GM12878 (cell line): ENCODE measurements at regions not wholly inside any gene's neighbourhood (a gene's known extent, or its start where the extent isn't known, plus 50 kb on each side); places are given as distances from the start of the nearest gene placed in this dataset.

ENCODE experiments used
- ASH2L ChIP-seq: fragments of 300-600, 200-600 bp; sonication (generic); IDR thresholded peaks from 2 replicates; pipeline ENCODE4 v1.6.1; 2017; ENCODE audit warnings: low read depth, mild to moderate bottlenecking, borderline replicate concordance
- BCL11A ChIP-seq: IDR thresholded peaks from 2 replicates; pipeline ENCODE4 v1.6.1; 2011; ENCODE audit warnings: low read depth, low read length
- BHLHE40 ChIP-seq, 2 experiments: fragments of 450-650 bp in 1 of 2; IDR thresholded peaks; 2 replicates each; pipeline ENCODE4 v1.6.1; 2011 to 2017; ENCODE audit warnings: low read depth in 2 of 2, borderline replicate concordance in 1 of 2, improper control_type of control experiment in 1 of 2, low read length in 1 of 2, mild to moderate bottlenecking in 1 of 2
- CEBPB ChIP-seq, 2 experiments: fragments of 150-350 bp in 1 of 2; IDR thresholded peaks; 2 replicates each; pipeline ENCODE4 v1.6.1; 2012 to 2014; ENCODE audit warnings: low read depth in 2 of 2, low read length in 2 of 2, borderline replicate concordance in 1 of 2, inconsistent platforms in 1 of 2
- CREB1 ChIP-seq: IDR thresholded peaks from 2 replicates; pipeline ENCODE4 v1.6.1; 2012; ENCODE audit warnings: low read depth, mild to moderate bottlenecking, inconsistent platforms
- DPF2 ChIP-seq: fragments of 450-650 bp; IDR thresholded peaks from 2 replicates; pipeline ENCODE4 v1.6.1; 2017; ENCODE audit warnings: mild to moderate bottlenecking
- IRF4 ChIP-seq: IDR thresholded peaks from 2 replicates; pipeline ENCODE4 v1.6.1; 2011; ENCODE audit warnings: low read depth, low read length
- MTA2 ChIP-seq: fragments of 450-650 bp; IDR thresholded peaks from 2 replicates; pipeline ENCODE4 v1.6.1; 2016; ENCODE audit warnings: low read depth, mild to moderate bottlenecking, moderate library complexity
- NFYA ChIP-seq: IDR thresholded peaks from 2 replicates; pipeline ENCODE4 v1.6.1; 2011; ENCODE audit warnings: low read depth, mild to moderate bottlenecking, low read length, improper control_type of control experiment, borderline replicate concordance
- NRF1 ChIP-seq: conservative IDR thresholded peaks from 2 replicates; pipeline ENCODE4 v1.6.1; 2011; ENCODE audit warnings: mild to moderate bottlenecking, low read depth, low read length, improper control_type of control experiment
- RUNX3 ChIP-seq: IDR thresholded peaks from 2 replicates; pipeline ENCODE4 v1.6.1; 2012; ENCODE audit warnings: low read length, inconsistent platforms
- TCF12 ChIP-seq: IDR thresholded peaks from 2 replicates; pipeline ENCODE4 v1.6.1; 2011; ENCODE audit warnings: low read depth, mild to moderate bottlenecking, low read length
- TF ChIP-seq, protein P1 (sequence below): fragments of 450-650 bp; IDR thresholded peaks from 2 replicates; pipeline ENCODE4 v1.6.1; 2017; ENCODE audit warnings: mild to moderate bottlenecking, low read depth, inconsistent platforms; ENCODE audit not compliant: poor library complexity, severe bottlenecking
- TF ChIP-seq, protein P2 (sequence below): fragments of 450-650 bp; IDR thresholded peaks from 2 replicates; pipeline ENCODE4 v1.6.1; 2016; ENCODE audit warnings: mild to moderate bottlenecking

GRCh38 chr9:104991144-104991953, 63.4 kb upstream of the ABCA1 start (continued):
- peak; percentile 59 for TF ChIP-seq NRF1
- TF ChIP-seq DPF2, result peak; percentile 11; the same call in 1 of the 2 replicates
- no peak for TF ChIP-seq BCL11A
- TF ChIP-seq NFYA, result no peak
- no peak for TF ChIP-seq ASH2L
- peak; percentile 88 for TF ChIP-seq TCF12
- TF ChIP-seq IRF4, result no peak
- TF ChIP-seq RUNX3, result peak; percentile 88
- TF ChIP-seq CEBPB (IDR thresholded peaks at IDR 0.05; ENCODE audit: borderline replicate concordance in 1 of 2, low read depth in 2 of 2, low read length in 2 of 2), result no peak
- peak; percentile 31; the same call in 1 of the 2 replicates for TF ChIP-seq CREB1
- TF ChIP-seq, protein P1, sequence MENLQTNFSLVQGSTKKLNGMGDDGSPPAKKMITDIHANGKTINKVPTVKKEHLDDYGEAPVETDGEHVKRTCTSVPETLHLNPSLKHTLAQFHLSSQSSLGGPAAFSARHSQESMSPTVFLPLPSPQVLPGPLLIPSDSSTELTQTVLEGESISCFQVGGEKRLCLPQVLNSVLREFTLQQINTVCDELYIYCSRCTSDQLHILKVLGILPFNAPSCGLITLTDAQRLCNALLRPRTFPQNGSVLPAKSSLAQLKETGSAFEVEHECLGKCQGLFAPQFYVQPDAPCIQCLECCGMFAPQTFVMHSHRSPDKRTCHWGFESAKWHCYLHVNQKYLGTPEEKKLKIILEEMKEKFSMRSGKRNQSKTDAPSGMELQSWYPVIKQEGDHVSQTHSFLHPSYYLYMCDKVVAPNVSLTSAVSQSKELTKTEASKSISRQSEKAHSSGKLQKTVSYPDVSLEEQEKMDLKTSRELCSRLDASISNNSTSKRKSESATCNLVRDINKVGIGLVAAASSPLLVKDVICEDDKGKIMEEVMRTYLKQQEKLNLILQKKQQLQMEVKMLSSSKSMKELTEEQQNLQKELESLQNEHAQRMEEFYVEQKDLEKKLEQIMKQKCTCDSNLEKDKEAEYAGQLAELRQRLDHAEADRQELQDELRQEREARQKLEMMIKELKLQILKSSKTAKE, result peak; percentile 26
- TF ChIP-seq, protein P2, sequence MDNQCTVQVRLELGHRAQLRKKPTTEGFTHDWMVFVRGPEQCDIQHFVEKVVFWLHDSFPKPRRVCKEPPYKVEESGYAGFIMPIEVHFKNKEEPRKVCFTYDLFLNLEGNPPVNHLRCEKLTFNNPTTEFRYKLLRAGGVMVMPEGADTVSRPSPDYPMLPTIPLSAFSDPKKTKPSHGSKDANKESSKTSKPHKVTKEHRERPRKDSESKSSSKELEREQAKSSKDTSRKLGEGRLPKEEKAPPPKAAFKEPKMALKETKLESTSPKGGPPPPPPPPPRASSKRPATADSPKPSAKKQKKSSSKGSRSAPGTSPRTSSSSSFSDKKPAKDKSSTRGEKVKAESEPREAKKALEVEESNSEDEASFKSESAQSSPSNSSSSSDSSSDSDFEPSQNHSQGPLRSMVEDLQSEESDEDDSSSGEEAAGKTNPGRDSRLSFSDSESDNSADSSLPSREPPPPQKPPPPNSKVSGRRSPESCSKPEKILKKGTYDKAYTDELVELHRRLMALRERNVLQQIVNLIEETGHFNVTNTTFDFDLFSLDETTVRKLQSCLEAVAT, result 0 out of 2 replicates have a peak, but pooled peaks have one; percentile 26
- peak; percentile 39 for TF ChIP-seq MTA2
- TF ChIP-seq BHLHE40 (IDR thresholded peaks at IDR 0.05; ENCODE audit: borderline replicate concordance in 1 of 2, low read depth in 2 of 2, low read length in 1 of 2), result peak; percentile 76 to 79; a peak in 2 of 4 replicates
